Fibroblast of skin of scalp (primary cell): ENCODE measurements at regions not wholly inside any gene's neighbourhood (a gene's known extent, or its start where the extent isn't known, plus 50 kb on each side); places are given as distances from the start of the nearest gene placed in this dataset.
A peak's percentile ranks its signal among the peaks of the same experiment; 100 is the strongest.
"Not testable (repeated sequence)": the region's sequence is repeated elsewhere in the genome, so short reads cannot be mapped to it uniquely, and the experiment has no call there.

ENCODE experiments used
- DNase-seq: peaks from one replicate; pipeline ENCODE4 v3.0.0-alpha.2; 2013

GRCh38 chr2:185891403-185891802 lies 152.8 kb downstream of the FSIP2 start:
- DNase-seq: no peak

- DNase-seq: no peak
Observed at GRCh38 chr2:185891804-185892411, 153.3 kb downstream of the FSIP2 start.

GRCh38 chr2:185892484-185892883 lies 153.9 kb downstream of the FSIP2 start:
- DNase-seq: no peak

DNA sequence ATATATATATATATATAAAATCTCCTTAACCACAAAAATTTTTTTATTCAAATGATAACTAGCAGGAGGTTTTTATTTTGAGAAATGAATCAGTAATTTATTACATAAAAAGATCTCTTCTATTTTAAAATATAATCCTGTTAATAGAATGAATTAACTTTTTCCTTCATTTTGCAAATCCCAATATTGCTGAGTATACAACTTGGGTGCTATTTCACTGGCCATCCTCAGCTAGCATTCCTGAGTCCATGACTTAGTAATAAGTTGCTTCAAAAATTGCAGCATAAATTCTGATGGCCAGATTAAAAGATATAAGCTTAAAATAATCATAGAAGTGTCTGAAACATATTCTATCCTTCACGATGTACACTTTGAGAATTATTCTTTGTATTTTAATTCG lies 155.6 kb downstream of the FSIP2 start:
- no peak for DNase-seq

GRCh38 chr2:185895828-185896693 lies 157.5 kb downstream of the FSIP2 start:
- no peak for DNase-seq

- DNase-seq: no peak
Observed at GRCh38 chr2:185899366-185899765, 160.8 kb downstream of the FSIP2 start.

- DNase-seq: peak; percentile 9
Observed at GRCh38 chr2:185919155-185919554, 180.6 kb downstream of the FSIP2 start.

GRCh38 chr2:185921048-185921756 lies 182.6 kb downstream of the FSIP2 start:
- DNase-seq: no peak

GRCh38 chr2:185934232-185934631 lies 195.6 kb downstream of the FSIP2 start:
- no peak for DNase-seq

DNA sequence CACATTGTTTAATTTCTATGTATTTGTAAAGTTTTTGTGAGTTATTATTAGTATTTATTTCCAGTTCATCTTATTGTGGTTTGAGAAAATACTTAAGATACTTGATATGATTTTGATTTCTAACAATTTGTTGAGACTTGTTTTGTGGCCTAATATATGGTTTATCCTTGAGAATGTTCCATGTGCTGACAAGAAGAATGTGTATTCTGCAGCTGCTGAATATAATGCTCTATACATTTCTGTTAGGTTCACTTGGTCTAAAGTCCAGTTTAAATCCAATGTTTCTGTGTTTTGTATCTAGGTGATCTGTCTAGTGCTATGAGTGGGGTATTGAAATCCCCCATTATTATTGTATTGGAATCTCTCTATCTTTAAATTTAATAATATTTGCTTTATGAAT lies 201.3 kb downstream of the FSIP2 start:
- no peak for DNase-seq

GRCh38 chr2:185942855-185943254 lies 204.3 kb downstream of the FSIP2 start:
- no peak for DNase-seq

- DNase-seq: no peak
Observed at GRCh38 chr2:185947722-185948121, 209.1 kb downstream of the FSIP2 start.

DNA sequence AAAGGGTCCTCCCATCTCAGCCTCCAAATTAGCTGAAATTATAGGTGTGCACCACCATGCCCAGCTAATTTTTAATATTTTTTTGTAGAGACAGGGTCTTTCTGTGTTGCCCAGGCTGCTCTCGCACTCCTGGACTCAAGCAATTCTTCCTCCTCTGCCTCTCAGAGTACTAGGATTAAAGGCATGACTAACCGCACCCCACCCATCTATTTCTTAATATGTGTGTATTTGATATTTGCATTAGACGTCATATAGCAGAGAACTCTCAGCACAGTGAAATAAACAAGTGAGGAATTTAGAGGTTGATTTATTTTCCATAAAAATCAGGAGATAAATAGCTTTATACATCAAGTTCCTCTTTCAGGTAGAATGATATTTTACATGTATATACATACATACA lies 213.5 kb downstream of the FSIP2 start:
- DNase-seq: no peak

DNA sequence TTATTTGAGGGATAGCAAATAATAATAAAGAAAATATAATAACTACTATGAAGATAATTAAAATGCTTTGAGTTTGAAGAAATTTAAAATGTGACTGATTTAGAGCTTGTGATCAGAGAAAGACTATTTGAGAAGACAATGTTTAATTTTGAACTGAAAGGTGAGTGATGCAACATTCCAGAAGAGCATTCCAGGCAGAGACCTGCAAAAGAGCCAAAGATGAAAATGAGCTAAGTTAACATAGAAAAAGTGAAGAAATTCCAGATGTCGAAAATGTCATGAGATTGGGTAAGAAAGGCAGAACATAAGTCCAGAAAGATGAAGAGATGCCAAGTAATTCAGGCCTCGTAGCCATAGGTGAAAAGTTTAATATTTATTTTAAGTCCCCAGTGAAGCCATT lies 215.8 kb downstream of the FSIP2 start:
- DNase-seq: no peak

DNA sequence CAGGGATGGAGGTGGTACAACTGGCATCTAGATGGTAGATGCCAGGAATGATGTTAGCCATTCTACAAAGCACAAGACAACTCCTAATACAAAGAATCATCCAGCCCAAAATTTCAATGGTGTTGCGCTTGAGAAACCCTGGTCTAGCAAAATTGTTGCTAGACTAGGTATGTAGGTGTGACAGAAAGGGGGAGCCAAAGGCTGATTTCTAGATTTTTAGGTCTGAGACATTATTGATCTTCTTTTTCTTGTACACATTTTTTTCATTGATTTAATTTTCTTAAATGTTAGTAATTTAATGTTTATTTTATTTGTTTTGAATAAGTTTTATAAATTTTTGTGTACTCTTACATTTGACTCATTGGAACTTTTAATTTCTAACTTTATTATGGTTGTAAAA lies 216.4 kb downstream of the FSIP2 start:
- no peak for DNase-seq

GRCh38 chr2:185967335-185967734 lies 228.7 kb downstream of the FSIP2 start:
- DNase-seq: no peak

- no peak for DNase-seq
Observed at GRCh38 chr2:185970148-185970852, 231.7 kb downstream of the FSIP2 start.

DNA sequence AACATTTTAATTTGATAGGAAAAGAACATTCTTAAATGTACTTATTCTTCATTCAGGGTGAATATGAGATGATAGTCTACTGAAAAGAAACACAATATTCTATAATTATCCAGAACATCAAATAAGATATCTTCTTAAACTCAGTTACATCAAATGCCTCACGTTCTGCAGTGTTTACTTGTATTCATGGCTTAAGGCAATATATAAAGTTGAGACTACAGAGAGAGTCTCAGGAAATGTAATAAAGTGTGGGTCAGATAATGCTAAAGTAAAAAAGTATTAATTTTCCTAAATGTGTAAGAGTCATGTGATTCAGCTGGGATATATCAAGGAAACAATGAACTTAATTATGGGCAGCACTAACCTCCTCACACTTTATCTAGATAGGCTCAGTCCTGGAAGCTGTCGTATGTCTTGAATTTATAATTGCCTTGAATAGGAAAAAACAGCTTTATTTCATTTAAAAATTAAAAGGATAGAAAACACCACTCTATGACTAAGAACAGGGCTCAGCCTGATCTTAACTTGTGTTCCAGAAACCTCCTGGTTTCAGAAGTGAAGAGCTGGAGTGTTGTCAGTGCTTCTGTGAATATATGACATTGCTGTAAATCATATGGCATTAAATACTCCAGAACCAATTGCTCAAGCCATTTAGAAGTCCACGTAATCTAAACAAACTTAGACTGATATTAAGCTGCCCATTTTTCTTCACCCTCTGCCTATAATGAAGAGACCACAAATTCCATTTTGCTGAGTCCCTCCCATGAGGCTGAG lies 240.2 kb downstream of the FSIP2 start:
- DNase-seq: peak; percentile 17

GRCh38 chr2:185979546-185980071 lies 241.0 kb downstream of the FSIP2 start:
- no peak for DNase-seq

GRCh38 chr2:185980944-185981343 lies 242.3 kb downstream of the FSIP2 start:
- DNase-seq: no peak

GRCh38 chr2:185984670-185985069 lies 246.1 kb downstream of the FSIP2 start:
- no peak for DNase-seq

GRCh38 chr2:185988907-185989306 lies 250.3 kb downstream of the FSIP2 start:
- DNase-seq: not testable (repeated sequence)
